ENCODE measurements at regions not wholly inside any gene's neighbourhood (a gene's known extent, or its start where the extent isn't known, plus 50 kb on each side); places are given as distances from the start of the nearest gene placed in this dataset.

- TF ChIP-seq, protein P1, sequence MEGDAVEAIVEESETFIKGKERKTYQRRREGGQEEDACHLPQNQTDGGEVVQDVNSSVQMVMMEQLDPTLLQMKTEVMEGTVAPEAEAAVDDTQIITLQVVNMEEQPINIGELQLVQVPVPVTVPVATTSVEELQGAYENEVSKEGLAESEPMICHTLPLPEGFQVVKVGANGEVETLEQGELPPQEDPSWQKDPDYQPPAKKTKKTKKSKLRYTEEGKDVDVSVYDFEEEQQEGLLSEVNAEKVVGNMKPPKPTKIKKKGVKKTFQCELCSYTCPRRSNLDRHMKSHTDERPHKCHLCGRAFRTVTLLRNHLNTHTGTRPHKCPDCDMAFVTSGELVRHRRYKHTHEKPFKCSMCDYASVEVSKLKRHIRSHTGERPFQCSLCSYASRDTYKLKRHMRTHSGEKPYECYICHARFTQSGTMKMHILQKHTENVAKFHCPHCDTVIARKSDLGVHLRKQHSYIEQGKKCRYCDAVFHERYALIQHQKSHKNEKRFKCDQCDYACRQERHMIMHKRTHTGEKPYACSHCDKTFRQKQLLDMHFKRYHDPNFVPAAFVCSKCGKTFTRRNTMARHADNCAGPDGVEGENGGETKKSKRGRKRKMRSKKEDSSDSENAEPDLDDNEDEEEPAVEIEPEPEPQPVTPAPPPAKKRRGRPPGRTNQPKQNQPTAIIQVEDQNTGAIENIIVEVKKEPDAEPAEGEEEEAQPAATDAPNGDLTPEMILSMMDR (IDR thresholded peaks at IDR 0.05; ENCODE audit: borderline replicate concordance, extremely low read depth, low read length, poor library complexity, severe bottlenecking) = no peak
- TF ChIP-seq EZH2 (IDR thresholded peaks at IDR 0.05; ENCODE audit: borderline replicate concordance, low read depth, low read length, severe bottlenecking) = no peak
These were observed 157.6 kb downstream of the SUDS3 start for GRCh38 chr12:118534003-118534402.
